ENCODE measurements at regions not wholly inside any gene's neighbourhood (a gene's known extent, or its start where the extent isn't known, plus 50 kb on each side); places are given as distances from the start of the nearest gene placed in this dataset.
"Not testable (repeated sequence)": the region's sequence is repeated elsewhere in the genome, so short reads cannot be mapped to it uniquely, and the experiment has no call there.

DNA sequence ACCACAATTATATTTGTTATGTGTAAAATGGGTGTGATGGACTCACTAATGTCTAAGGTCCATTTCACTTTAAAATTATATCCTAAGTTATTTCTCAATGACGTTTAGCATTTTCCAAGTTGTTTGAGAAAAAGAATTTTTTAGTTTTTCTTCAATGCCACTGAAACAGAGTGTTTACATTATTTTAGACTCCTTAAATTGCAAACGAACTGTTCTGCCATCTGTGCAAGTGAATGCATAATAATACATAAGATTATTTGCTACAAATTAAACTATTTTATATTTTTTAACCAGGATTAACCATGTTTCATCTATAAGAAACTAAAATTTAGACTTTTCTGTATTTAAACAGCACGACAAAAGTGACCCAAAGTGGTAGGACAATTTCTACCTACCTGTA, 425.4 kb downstream of the NDFIP2 start:
- DNase-seq, result no peak

GRCh38 chr13:79905018-79905417, 424.1 kb downstream of the NDFIP2 start:
- no peak for DNase-seq

DNA sequence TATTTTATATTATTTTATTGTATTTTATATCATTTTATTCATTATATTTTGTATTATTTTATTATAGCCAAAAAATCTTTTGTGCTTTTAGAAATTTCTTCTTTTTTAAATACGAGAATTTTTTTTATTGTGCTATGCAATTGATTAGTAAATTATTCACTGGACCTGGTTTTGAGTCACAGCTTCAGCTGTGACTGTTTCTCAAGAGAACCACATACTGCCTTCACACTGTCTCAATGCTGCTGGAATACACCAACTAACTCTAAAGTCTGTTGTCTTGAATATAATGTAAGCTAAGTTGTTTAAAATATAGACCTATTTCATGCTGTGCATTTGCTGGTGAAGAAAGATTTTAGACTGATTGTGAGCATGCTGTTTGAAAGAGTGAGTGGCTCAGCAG, 423.6 kb downstream of the NDFIP2 start:
- DNase-seq, result no peak

DNA sequence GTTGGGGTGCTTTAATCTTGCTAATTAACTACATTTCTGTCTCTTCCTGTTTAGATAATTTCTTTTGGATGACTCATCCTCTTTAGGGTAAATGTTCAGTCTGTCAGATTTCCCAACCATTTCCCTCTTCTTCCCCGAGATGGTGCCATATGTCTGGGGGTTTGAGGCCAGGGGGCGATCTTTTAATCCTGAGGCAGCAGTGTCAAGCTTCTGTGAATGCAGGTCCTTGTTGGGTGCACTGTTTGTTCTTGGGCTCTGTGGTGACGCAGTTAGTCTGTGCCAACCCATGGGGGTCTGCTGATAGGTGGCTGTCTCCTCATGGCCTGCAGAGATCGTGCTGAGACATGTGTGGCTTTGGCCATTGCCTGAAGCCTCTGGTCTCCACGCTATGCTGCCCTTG, 420.4 kb downstream of the NDFIP2 start:
- DNase-seq, result no peak

- no peak for DNase-seq
These were observed 419.4 kb downstream of the NDFIP2 start for GRCh38 chr13:79900356-79900755.

- no peak for DNase-seq
These were observed 418.0 kb downstream of the NDFIP2 start for GRCh38 chr13:79898996-79899395.

GRCh38 chr13:79898202-79898826, 417.4 kb downstream of the NDFIP2 start:
- no peak for DNase-seq

DNA sequence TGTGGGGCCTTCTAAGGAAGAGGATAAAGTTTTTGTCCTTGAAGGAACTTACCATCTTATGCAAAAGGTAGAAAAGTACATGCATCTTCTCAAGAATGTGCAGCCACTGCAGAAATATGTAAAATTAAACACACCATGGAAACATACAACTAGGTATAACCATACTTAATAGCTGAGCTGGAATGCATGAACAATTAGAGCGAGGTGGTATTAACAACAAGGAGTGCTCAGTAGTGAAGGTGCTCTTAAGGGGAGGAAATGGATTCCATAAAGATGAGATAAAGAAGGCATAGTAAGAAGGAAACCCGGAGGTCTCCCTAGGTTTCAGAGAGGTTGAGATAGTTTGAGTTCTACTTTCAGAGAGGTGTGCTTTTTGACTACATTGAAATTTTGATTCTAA, 415.9 kb downstream of the NDFIP2 start:
- DNase-seq, result no peak

- DNase-seq, result no peak
These were observed 414.5 kb downstream of the NDFIP2 start for GRCh38 chr13:79895416-79895815.

- not testable (repeated sequence) for DNase-seq
These were observed 406.3 kb downstream of the NDFIP2 start for GRCh38 chr13:79887278-79887677.

DNA sequence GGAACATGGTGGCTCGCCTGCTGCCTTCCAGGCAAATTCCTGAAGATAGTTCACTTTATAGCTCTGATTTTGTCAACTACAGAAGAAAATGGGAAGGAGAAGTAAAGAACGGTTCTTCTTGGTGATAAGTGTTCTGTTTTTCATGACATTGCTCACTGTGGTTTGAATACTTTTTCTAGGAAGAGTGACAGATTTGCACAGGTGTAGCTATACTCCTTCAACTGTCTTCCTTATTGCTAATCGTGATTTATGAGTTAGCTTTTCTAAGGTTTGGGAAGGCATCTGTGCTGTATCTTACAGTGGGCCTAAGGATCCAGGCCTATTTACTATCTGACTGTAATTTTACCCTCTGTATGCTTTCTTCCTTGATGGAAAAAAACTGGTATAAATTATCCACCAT, 405.6 kb downstream of the NDFIP2 start:
- DNase-seq, result no peak

DNA sequence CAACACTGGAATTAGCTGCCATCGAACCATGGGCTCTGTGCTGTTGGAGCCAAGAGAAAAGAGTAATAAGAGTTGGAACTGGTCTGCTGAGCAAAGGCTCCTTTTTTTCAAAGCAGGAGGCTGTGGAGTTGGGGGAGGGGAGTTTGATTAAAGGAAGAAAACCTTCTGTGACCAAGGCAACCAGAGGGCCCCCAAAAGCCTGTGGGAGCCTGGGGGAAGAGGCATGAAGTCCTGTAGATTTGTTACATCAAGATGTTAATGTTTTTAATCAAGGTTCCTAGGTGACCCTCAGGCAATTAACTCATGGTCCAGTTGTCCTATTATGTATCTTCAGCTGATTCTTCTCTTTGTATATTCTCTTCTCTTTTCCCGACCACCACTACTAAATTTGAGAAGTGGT, 403.9 kb downstream of the NDFIP2 start:
- no peak for DNase-seq

- DNase-seq, result no peak
These were observed 402.3 kb downstream of the NDFIP2 start for GRCh38 chr13:79883216-79883615.

GRCh38 chr13:79880818-79881217, 399.9 kb downstream of the NDFIP2 start:
- no peak for DNase-seq

GRCh38 chr13:79874396-79875360, 393.7 kb downstream of the NDFIP2 start:
- DNase-seq, result no peak

DNA sequence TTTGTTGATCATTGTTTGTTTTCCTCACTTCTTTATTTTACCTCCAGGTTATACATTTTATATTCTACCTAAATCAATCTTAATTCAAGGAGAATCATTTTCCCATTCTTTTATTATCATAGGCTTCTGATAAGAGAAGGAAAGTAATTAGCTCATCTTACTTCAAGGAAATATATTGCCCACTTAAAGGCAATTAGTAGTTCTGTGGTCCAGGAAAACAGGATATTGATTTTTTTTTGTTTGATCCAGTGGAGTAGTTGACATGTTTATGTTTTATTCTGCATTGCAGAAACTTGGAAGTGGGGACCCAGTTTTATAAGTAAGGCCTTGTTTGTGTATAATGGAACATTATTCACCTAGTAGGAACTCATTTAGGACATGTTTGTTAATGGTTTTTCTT, 390.6 kb downstream of the NDFIP2 start:
- no peak for DNase-seq

DNA sequence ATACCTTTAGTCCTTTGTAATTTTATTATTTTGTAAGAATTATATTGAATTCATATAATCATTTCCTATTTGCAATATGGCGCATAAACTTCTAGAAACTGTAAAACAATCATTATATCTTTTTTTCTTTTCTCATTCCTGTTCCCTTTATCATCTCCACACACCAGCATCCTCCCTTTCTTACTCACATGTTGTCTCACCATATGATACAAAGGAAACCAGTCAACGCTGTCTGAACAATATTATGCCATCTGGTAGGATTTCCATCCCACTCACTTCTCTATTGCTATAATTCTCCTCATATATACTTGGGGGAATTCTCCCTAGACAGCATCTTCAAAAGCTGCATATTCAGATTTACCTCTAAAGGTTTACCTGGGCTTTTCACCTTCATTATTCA, 389.8 kb downstream of the NDFIP2 start:
- no peak for DNase-seq

- DNase-seq, result no peak
These were observed 389.2 kb downstream of the NDFIP2 start for GRCh38 chr13:79870123-79870522.

DNA sequence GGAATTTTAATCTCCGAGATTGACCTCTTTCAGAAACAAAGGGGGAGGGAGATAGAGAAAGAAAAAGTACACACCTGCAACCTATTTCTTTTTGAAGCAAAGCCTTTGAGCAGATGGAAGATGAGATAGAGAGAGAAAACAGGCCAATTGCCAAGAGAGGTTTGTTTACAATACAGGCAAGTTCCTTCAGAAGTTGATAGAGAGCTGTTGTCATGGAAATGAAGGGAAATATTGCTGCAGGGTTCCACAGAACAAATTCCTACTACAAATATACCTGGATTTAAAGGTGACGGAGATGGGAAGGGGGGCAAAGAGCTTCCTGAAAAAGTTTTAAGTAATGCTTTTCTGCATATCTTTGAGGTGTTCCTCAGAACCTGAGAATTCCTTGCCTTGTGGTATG, 388.4 kb downstream of the NDFIP2 start:
- DNase-seq, result no peak

GRCh38 chr13:79867254-79867653, 386.3 kb downstream of the NDFIP2 start:
- no peak for DNase-seq

DNA sequence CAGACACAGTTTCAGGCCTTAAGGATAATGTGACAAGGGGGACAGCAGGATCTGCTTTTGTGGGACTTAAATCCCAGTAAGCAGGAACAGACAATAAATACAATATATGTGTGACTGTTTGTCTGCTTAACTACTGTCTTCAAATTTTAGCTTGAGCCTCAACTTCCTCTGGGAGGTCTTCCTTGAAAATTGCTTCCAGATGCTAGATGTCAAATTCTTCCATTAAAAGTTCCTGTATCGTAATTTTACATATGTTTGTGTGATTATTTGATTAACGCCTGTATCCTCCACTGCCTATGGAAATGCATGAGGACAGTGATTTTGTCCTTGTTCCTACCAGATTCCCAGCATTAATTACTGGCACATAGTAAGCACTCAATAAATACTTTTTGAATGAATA, 385.5 kb downstream of the NDFIP2 start:
- DNase-seq, result no peak

GRCh38 chr13:79862515-79862914, 381.6 kb downstream of the NDFIP2 start:
- DNase-seq, result no peak

- no peak for DNase-seq
These were observed 380.8 kb downstream of the NDFIP2 start for GRCh38 chr13:79861731-79862130.

DNA sequence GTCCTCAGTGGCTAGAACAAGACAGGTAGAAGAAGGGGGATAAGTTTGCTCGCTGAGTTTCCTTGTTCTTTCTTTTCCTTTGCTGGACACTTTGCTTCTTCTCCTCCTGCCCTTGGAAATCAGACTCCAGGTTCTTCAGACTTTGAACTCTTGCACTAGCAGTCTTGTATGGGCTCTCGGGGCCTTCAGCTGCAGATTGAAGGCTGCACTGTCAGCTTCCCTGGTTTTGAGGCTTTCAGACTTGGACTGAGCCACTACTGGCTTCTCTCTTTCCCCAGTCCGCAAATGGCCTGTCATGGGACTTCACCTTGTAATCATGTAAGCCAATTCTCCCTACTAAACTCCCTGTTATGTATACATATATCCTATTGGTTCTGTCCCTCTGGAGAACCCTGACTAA, 379.8 kb downstream of the NDFIP2 start:
- DNase-seq, result no peak
